IgD-negative memory B cell (primary cell): ENCODE measurements at regions not wholly inside any gene's neighbourhood (a gene's known extent, or its start where the extent isn't known, plus 50 kb on each side); places are given as distances from the start of the nearest gene placed in this dataset.

Experiments used
- H3K27ac Mint-ChIP-seq, 3 donors: one replicate each; pipeline ENCODE4 v1.8.0; 2020 to 2022; ENCODE audit warnings: mild to moderate bottlenecking in 3 of 3, mixed read lengths in 3 of 3, moderate library complexity in 1 of 3
- H3K27me3 Mint-ChIP-seq: one replicate; pipeline ENCODE4 v1.8.0; 2021; ENCODE audit warnings: mixed read lengths
- H3K36me3 Mint-ChIP-seq: one replicate; pipeline ENCODE4 v1.8.0; 2020; ENCODE audit warnings: mild to moderate bottlenecking, mixed read lengths
- H3K4me1 Mint-ChIP-seq, 3 donors: one replicate each; pipeline ENCODE4 v1.8.0; 2020 to 2022; ENCODE audit warnings: mixed read lengths in 3 of 3, mild to moderate bottlenecking in 1 of 3
- H3K4me3 Mint-ChIP-seq, 4 donors: one replicate each; pipeline ENCODE4 v1.8.0; 2020 to 2022; ENCODE audit warnings: mild to moderate bottlenecking in 4 of 4, mixed read lengths in 4 of 4, moderate library complexity in 3 of 4
- H3K9me3 Mint-ChIP-seq, 3 donors: one replicate each; pipeline ENCODE4 v1.8.0; 2020 to 2021; ENCODE audit warnings: mixed read lengths in 3 of 3, mild to moderate bottlenecking in 1 of 3

- peaks cover 38 to 55% (median 39%) of the 10 kb centered on the region in 3 donors for H3K4me1 Mint-ChIP-seq
- no peaks in the 10 kb centered on the region for H3K9me3 Mint-ChIP-seq
- no peaks in the 10 kb centered on the region for H3K27me3 Mint-ChIP-seq
- peak overlapping the region; percentile 69 to 95 (median 77) for H3K27ac Mint-ChIP-seq
- no peaks in the 10 kb centered on the region for H3K36me3 Mint-ChIP-seq
- H3K4me3 Mint-ChIP-seq: peak overlapping the region; percentile 36 to 70 (median 44)
Measured at GRCh38 chr2:196259507-196260481, 88.4 kb upstream of the STK17B start.

- no peaks in the 10 kb centered on the region for H3K9me3 Mint-ChIP-seq
Measured at GRCh38 chr2:196260546-196260945, 89.2 kb upstream of the STK17B start.

GRCh38 chr2:196262606-196263005 lies 91.2 kb upstream of the STK17B start:
- H3K4me3 Mint-ChIP-seq: peak overlapping the region; percentile 30 to 78 (median 73)
- peaks cover 45 to 59% (median 47%) of the 10 kb centered on the region in 3 donors for H3K4me1 Mint-ChIP-seq
- peak overlapping the region; percentile 36 to 97 (median 80) for H3K27ac Mint-ChIP-seq
- no peaks in the 10 kb centered on the region for H3K36me3 Mint-ChIP-seq
- H3K9me3 Mint-ChIP-seq: no peaks in the 10 kb centered on the region
- H3K27me3 Mint-ChIP-seq: no peaks in the 10 kb centered on the region

More at GRCh38 chr2:196260546-196260945, 89.2 kb upstream of the STK17B start:
- Mint-ChIP-seq H3K27me3 (no peaks in the 10 kb centered on the region), H3K36me3 (no peaks in the 10 kb centered on the region), H3K27ac (peak overlapping the region; percentile 69 to 95 (median 77)), H3K4me3 (peak overlapping the region; percentile 21 to 70 (median 40)), H3K4me1 (peaks cover 38 to 57% (median 41%) of the 10 kb centered on the region in 3 donors)

- Mint-ChIP-seq H3K9me3 (no peaks in the 10 kb centered on the region), H3K4me3 (peak overlapping the region; percentile 30 to 78 (median 73)), H3K36me3 (no peaks in the 10 kb centered on the region), H3K27ac (peak overlapping the region; percentile 36 to 97 (median 80)), H3K27me3 (no peaks in the 10 kb centered on the region), H3K4me1 (peaks cover 48 to 64% (median 53%) of the 10 kb centered on the region in 3 donors)
Measured at GRCh38 chr2:196263181-196263747, 91.9 kb upstream of the STK17B start.

- Mint-ChIP-seq H3K4me1 (peaks cover 46 to 59% (median 56%) of the 10 kb centered on the region in 3 donors), H3K36me3 (no peaks in the 10 kb centered on the region), H3K27ac (peak overlapping the region in 2 of 3 donors; percentile 33 to 50), H3K4me3 (no peak overlapping the region), H3K9me3 (no peaks in the 10 kb centered on the region), H3K27me3 (no peaks in the 10 kb centered on the region)
Measured at GRCh38 chr2:196266351-196266750, 95.0 kb upstream of the STK17B start.

- no peaks in the 10 kb centered on the region for H3K36me3 Mint-ChIP-seq
- peak overlapping the region in 2 of 3 donors; percentile 72 to 79 for H3K27ac Mint-ChIP-seq
- peaks cover 46 to 61% (median 55%) of the 10 kb centered on the region in 3 donors for H3K4me1 Mint-ChIP-seq
- no peaks in the 10 kb centered on the region for H3K9me3 Mint-ChIP-seq
- H3K27me3 Mint-ChIP-seq: no peaks in the 10 kb centered on the region
- H3K4me3 Mint-ChIP-seq: no peak overlapping the region
Measured at GRCh38 chr2:196266855-196267254, 95.5 kb upstream of the STK17B start.

- no peaks in the 10 kb centered on the region for H3K36me3 Mint-ChIP-seq
- H3K27me3 Mint-ChIP-seq: no peaks in the 10 kb centered on the region
- peak overlapping the region; percentile 68 to 96 (median 72) for H3K27ac Mint-ChIP-seq
- peak overlapping the region; percentile 31 to 87 (median 70) for H3K4me3 Mint-ChIP-seq
- H3K9me3 Mint-ChIP-seq: no peaks in the 10 kb centered on the region
- peaks cover 43 to 54% (median 46%) of the 10 kb centered on the region in 3 donors for H3K4me1 Mint-ChIP-seq
Measured at GRCh38 chr2:196268025-196268424, 96.6 kb upstream of the STK17B start.

- no peaks in the 10 kb centered on the region for H3K9me3 Mint-ChIP-seq
- H3K27ac Mint-ChIP-seq: peak overlapping the region; percentile 68 to 96 (median 72)
- H3K27me3 Mint-ChIP-seq: no peaks in the 10 kb centered on the region
- peaks cover 39 to 52% (median 41%) of the 10 kb centered on the region in 3 donors for H3K4me1 Mint-ChIP-seq
- H3K36me3 Mint-ChIP-seq: no peaks in the 10 kb centered on the region
- H3K4me3 Mint-ChIP-seq: peak overlapping the region; percentile 31 to 87 (median 70)
Measured at GRCh38 chr2:196268538-196269338, 97.4 kb upstream of the STK17B start.

GRCh38 chr2:196271795-196272194 lies 100.4 kb upstream of the STK17B start:
- no peaks in the 10 kb centered on the region for H3K9me3 Mint-ChIP-seq
- peaks cover 57 to 62% (median 58%) of the 10 kb centered on the region in 3 donors for H3K4me1 Mint-ChIP-seq
- no peaks in the 10 kb centered on the region for H3K27me3 Mint-ChIP-seq
- H3K27ac Mint-ChIP-seq: no peak overlapping the region
- no peak overlapping the region for H3K4me3 Mint-ChIP-seq
- no peaks in the 10 kb centered on the region for H3K36me3 Mint-ChIP-seq

GRCh38 chr2:196274387-196274809 lies 103.0 kb upstream of the STK17B start:
- Mint-ChIP-seq H3K27ac (peak overlapping the region; percentile 64 to 95 (median 77)), H3K4me1 (peaks cover 44 to 48% (median 44%) of the 10 kb centered on the region in 3 donors), H3K36me3 (no peaks in the 10 kb centered on the region)

GRCh38 chr2:196275646-196276352 lies 104.4 kb upstream of the STK17B start:
- peaks cover 34 to 42% (median 39%) of the 10 kb centered on the region in 3 donors for H3K4me1 Mint-ChIP-seq

More at GRCh38 chr2:196274387-196274809, 103.0 kb upstream of the STK17B start:
- no peaks in the 10 kb centered on the region for H3K9me3 Mint-ChIP-seq
- H3K4me3 Mint-ChIP-seq: peak overlapping the region; percentile 12 to 92 (median 80)
- no peaks in the 10 kb centered on the region for H3K27me3 Mint-ChIP-seq

GRCh38 chr2:196276421-196276820 lies 105.0 kb upstream of the STK17B start:
- no peaks in the 10 kb centered on the region for H3K27me3 Mint-ChIP-seq
- H3K9me3 Mint-ChIP-seq: no peaks in the 10 kb centered on the region
- peak overlapping the region; percentile 64 to 95 (median 77) for H3K27ac Mint-ChIP-seq
- peaks cover 29 to 42% (median 39%) of the 10 kb centered on the region in 3 donors for H3K4me1 Mint-ChIP-seq
- peak overlapping the region; percentile 72 to 92 (median 80) for H3K4me3 Mint-ChIP-seq
- H3K36me3 Mint-ChIP-seq: no peaks in the 10 kb centered on the region

More at GRCh38 chr2:196275646-196276352, 104.4 kb upstream of the STK17B start:
- no peaks in the 10 kb centered on the region for H3K27me3 Mint-ChIP-seq
- peak overlapping the region; percentile 64 to 95 (median 77) for H3K27ac Mint-ChIP-seq
- no peaks in the 10 kb centered on the region for H3K9me3 Mint-ChIP-seq
- peak overlapping the region; percentile 72 to 92 (median 80) for H3K4me3 Mint-ChIP-seq
- no peaks in the 10 kb centered on the region for H3K36me3 Mint-ChIP-seq

GRCh38 chr2:196277002-196277401 lies 105.6 kb upstream of the STK17B start:
- Mint-ChIP-seq H3K4me1 (peaks cover 29 to 42% (median 35%) of the 10 kb centered on the region in 3 donors), H3K27me3 (no peaks in the 10 kb centered on the region), H3K27ac (peak overlapping the region in 1 of 3 donors; percentile 25), H3K4me3 (peak overlapping the region in 2 of 4 donors; percentile 18 to 58), H3K36me3 (no peaks in the 10 kb centered on the region), H3K9me3 (no peaks in the 10 kb centered on the region)

- Mint-ChIP-seq H3K9me3 (no peaks in the 10 kb centered on the region), H3K4me3 (no peak overlapping the region), H3K27me3 (no peaks in the 10 kb centered on the region), H3K36me3 (peaks cover 2% of the 10 kb centered on the region), H3K4me1 (peaks cover 29 to 45% (median 32%) of the 10 kb centered on the region in 3 donors), H3K27ac (peak overlapping the region in 1 of 3 donors; percentile 48)
Measured at GRCh38 chr2:196278491-196278911, 107.1 kb upstream of the STK17B start.
